NB4 (cell line): ENCODE measurements at regions not wholly inside any gene's neighbourhood (a gene's known extent, or its start where the extent isn't known, plus 50 kb on each side); places are given as distances from the start of the nearest gene placed in this dataset.

Experiments used
- CTCF ChIP-seq: IDR thresholded peaks from one replicate; pipeline ENCODE4 v1.5.1; 2012; ENCODE audit warnings: low read depth, low read length
- MAX ChIP-seq: IDR thresholded peaks from 2 replicates; pipeline ENCODE4 v1.6.1; 2011; ENCODE audit warnings: low read depth, low read length
- MYC ChIP-seq: IDR thresholded peaks from 2 replicates; pipeline ENCODE4 v1.6.1; 2011; ENCODE audit warnings: low read depth, low read length
- POLR2A ChIP-seq: IDR thresholded peaks from 2 replicates; pipeline ENCODE4 v1.6.1; 2011; ENCODE audit warnings: mild to moderate bottlenecking; ENCODE audit not compliant: insufficient read length; ENCODE audit errors: extremely low read depth

GRCh38 chrX:78592030-78592429 is 67.1 kb downstream of the RTL3 start:
- TF ChIP-seq CTCF (no peak), POLR2A (no peak), MYC (no peak), MAX (no peak)
